ENCODE measurements at regions not wholly inside any gene's neighbourhood (a gene's known extent, or its start where the extent isn't known, plus 50 kb on each side); places are given as distances from the start of the nearest gene placed in this dataset.

GRCh38 chr3:117149584-117149983 is 440.0 kb downstream of the TUSC7 start:
- 72 to 78% methylated on average over 2 of the region's 2 CpGs for WGBS, 2 donors (ENCODE audit: low coverage in 1 of 2)
- no peaks in the 10 kb centered on the region for H3K27me3 ChIP-seq
- H3K4me3 ChIP-seq, result no peak overlapping the region
- H3K4me1 ChIP-seq, result no peaks in the 10 kb centered on the region
- no peaks in the 10 kb centered on the region for H3K36me3 ChIP-seq
- no peak for ATAC-seq
- H3K27ac ChIP-seq, result no peak overlapping the region
- no peaks in the 10 kb centered on the region for H3K9me3 ChIP-seq
- TF ChIP-seq POLR2A (IDR thresholded peaks at IDR 0.05), result no peak
- no peak for TF ChIP-seq EP300 (IDR thresholded peaks at IDR 0.05)
- TF ChIP-seq POLR2AphosphoS5 (IDR thresholded peaks at IDR 0.05), result no peak
- no peak for TF ChIP-seq CTCF (IDR thresholded peaks at IDR 0.05)

- Histone ChIP-seq H3K27me3 (no peaks in the 10 kb centered on the region), H3K4me3 (no peak overlapping the region), H3K36me3 (no peaks in the 10 kb centered on the region), H3K4me1 (no peaks in the 10 kb centered on the region), H3K9me3 (no peaks in the 10 kb centered on the region), H3K27ac (no peak overlapping the region)
- peak; percentile 65 for ATAC-seq
- no peak for TF ChIP-seq EP300 (IDR thresholded peaks at IDR 0.05)
- no peak for TF ChIP-seq CTCF (IDR thresholded peaks at IDR 0.05)
- TF ChIP-seq POLR2A (IDR thresholded peaks at IDR 0.05), result no peak
- no peak for TF ChIP-seq POLR2AphosphoS5 (IDR thresholded peaks at IDR 0.05)
- 78 to 95% methylated on average over 3 of the region's 3 CpGs for WGBS, 2 donors (ENCODE audit: low coverage in 1 of 2)
Measured at GRCh38 chr3:117150628-117151027, 441.0 kb downstream of the TUSC7 start.

GRCh38 chr3:117160176-117160575 is 450.6 kb downstream of the TUSC7 start:
- Histone ChIP-seq H3K27ac (no peak overlapping the region), H3K27me3 (no peaks in the 10 kb centered on the region), H3K4me1 (no peaks in the 10 kb centered on the region), H3K4me3 (no peak overlapping the region), H3K9me3 (no peaks in the 10 kb centered on the region), H3K36me3 (no peaks in the 10 kb centered on the region)
- TF ChIP-seq POLR2AphosphoS5 (IDR thresholded peaks at IDR 0.05) (no peak), CTCF (IDR thresholded peaks at IDR 0.05) (no peak), POLR2A (IDR thresholded peaks at IDR 0.05) (no peak), EP300 (IDR thresholded peaks at IDR 0.05) (no peak)
- 55 to 56% methylated on average over 2 to 3 of the region's 3 CpGs for WGBS, 2 donors (ENCODE audit: low coverage in 1 of 2)
- ATAC-seq, result no peak

DNA sequence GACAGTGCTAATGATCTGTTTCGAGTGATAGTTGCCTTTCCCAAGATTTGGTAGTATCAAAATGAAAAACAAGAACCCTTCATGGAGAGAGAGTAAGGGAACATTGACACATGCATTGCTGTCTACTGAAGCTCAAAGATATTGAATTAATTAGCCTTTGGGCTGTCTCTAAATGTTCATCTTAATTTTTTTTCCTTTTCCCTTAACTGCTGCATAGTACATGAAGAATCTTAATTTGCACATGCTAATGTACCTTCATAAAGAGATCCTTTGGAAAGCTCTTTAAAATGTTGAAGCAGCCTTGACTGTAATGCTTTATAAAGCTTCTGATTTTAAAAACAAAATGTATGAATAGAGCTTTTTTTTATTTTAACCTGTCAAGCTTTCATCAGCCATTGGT is 452.2 kb downstream of the TUSC7 start:
- no peak overlapping the region for H3K27ac ChIP-seq
- no peaks in the 10 kb centered on the region for H3K9me3 ChIP-seq
- WGBS, 2 donors (ENCODE audit: low coverage in 1 of 2), result 31 to 100% methylated on average over 1 of the region's 1 CpG
- H3K4me3 ChIP-seq, result no peak overlapping the region
- ATAC-seq, result no peak
- H3K27me3 ChIP-seq, result no peaks in the 10 kb centered on the region
- H3K4me1 ChIP-seq, result no peaks in the 10 kb centered on the region
- TF ChIP-seq CTCF (IDR thresholded peaks at IDR 0.05) (no peak), POLR2A (IDR thresholded peaks at IDR 0.05) (no peak), EP300 (IDR thresholded peaks at IDR 0.05) (no peak), POLR2AphosphoS5 (IDR thresholded peaks at IDR 0.05) (no peak)
- H3K36me3 ChIP-seq, result no peaks in the 10 kb centered on the region

- TF ChIP-seq POLR2AphosphoS5 (IDR thresholded peaks at IDR 0.05) (no peak), POLR2A (IDR thresholded peaks at IDR 0.05) (no peak), CTCF (IDR thresholded peaks at IDR 0.05) (no peak), EP300 (IDR thresholded peaks at IDR 0.05) (no peak)
- H3K27ac ChIP-seq, result no peak overlapping the region
- no peaks in the 10 kb centered on the region for H3K9me3 ChIP-seq
- H3K27me3 ChIP-seq, result no peaks in the 10 kb centered on the region
- H3K4me1 ChIP-seq, result no peaks in the 10 kb centered on the region
- ATAC-seq, result no peak
- no peaks in the 10 kb centered on the region for H3K36me3 ChIP-seq
- H3K4me3 ChIP-seq, result no peak overlapping the region
- WGBS, 2 donors (ENCODE audit: low coverage in 1 of 2), result 75 to 88% methylated on average over 2 of the region's 2 CpGs
Measured at GRCh38 chr3:117165176-117165575, 455.6 kb downstream of the TUSC7 start.
